SU-DHL-6 (cell line): ENCODE measurements at regions not wholly inside any gene's neighbourhood (a gene's known extent, or its start where the extent isn't known, plus 50 kb on each side); places are given as distances from the start of the nearest gene placed in this dataset.

Experiments used
- CTCF ChIP-seq: fragments of 200-600 bp; sonication (generic); IDR thresholded peaks from one replicate; pipeline ENCODE4 v1.5.1; 2017; ENCODE audit warnings: antibody characterized with exemption, mild to moderate bottlenecking, low read length, moderate library complexity; ENCODE audit not compliant: insufficient read depth, poor library complexity, severe bottlenecking
- EZH2phosphoT487 ChIP-seq: fragments of 200-600 bp; sonication (generic), shearing (Covaris generic); conservative IDR thresholded peaks from 2 replicates; pipeline ENCODE4 v1.6.1; 2018; ENCODE audit warnings: mild to moderate bottlenecking, antibody characterized with exemption, low read length, moderate library complexity, mixed read lengths

GRCh38 chr5:124477577-124477976, 268.9 kb downstream of the ZNF608 start:
- TF ChIP-seq CTCF: no peak
- no peak for TF ChIP-seq EZH2phosphoT487
